ENCODE measurements at regions not wholly inside any gene's neighbourhood (a gene's known extent, or its start where the extent isn't known, plus 50 kb on each side); places are given as distances from the start of the nearest gene placed in this dataset.

DNA sequence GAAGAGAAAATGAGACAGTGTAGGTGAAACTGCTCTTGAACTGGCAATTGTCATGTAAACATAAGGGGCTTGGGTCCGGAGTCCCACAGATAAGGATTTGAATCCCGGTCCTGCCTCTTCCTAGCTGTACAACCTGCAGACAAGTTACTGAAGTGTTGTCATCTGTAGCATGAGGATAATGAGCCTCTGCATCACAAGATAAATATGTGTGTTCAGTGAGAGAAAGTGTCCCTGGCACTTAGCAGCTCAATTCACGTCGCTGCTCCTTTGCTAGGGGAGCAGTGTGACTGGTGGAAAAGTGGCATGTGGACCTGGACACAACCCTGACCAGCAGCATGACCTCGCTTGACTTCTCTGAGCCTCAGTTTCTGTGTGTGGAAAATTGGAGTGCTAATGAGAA is 73.7 kb upstream of the NECTIN1 start:
- TF ChIP-seq, protein P1, sequence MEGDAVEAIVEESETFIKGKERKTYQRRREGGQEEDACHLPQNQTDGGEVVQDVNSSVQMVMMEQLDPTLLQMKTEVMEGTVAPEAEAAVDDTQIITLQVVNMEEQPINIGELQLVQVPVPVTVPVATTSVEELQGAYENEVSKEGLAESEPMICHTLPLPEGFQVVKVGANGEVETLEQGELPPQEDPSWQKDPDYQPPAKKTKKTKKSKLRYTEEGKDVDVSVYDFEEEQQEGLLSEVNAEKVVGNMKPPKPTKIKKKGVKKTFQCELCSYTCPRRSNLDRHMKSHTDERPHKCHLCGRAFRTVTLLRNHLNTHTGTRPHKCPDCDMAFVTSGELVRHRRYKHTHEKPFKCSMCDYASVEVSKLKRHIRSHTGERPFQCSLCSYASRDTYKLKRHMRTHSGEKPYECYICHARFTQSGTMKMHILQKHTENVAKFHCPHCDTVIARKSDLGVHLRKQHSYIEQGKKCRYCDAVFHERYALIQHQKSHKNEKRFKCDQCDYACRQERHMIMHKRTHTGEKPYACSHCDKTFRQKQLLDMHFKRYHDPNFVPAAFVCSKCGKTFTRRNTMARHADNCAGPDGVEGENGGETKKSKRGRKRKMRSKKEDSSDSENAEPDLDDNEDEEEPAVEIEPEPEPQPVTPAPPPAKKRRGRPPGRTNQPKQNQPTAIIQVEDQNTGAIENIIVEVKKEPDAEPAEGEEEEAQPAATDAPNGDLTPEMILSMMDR (IDR thresholded peaks at IDR 0.05; ENCODE audit: low read depth, low read length, poor library complexity, severe bottlenecking) = no peak
- no peak for TF ChIP-seq EZH2phosphoT487 (IDR thresholded peaks at IDR 0.05; ENCODE audit: borderline replicate concordance, low read length)
